ENCODE measurements at regions not wholly inside any gene's neighbourhood (a gene's known extent, or its start where the extent isn't known, plus 50 kb on each side); places are given as distances from the start of the nearest gene placed in this dataset.

- H3F3A ChIP-seq (ENCODE audit: low read depth), result no peaks in the 10 kb centered on the region
- H3K9me3 ChIP-seq (ENCODE audit: low read depth), result no peaks in the 10 kb centered on the region
- no peak overlapping the region for H3K4me3 ChIP-seq
- TF ChIP-seq CTCF (IDR thresholded peaks at IDR 0.05) (no peak), EZH2phosphoT487 (IDR thresholded peaks at IDR 0.05) (no peak), EZH2 (IDR thresholded peaks at IDR 0.05) (no peak)
- H2AFZ ChIP-seq (replicated peaks), result no peak overlapping the region
- H4K20me1 ChIP-seq (ENCODE audit: low read depth), result no peaks in the 10 kb centered on the region
- H3K36me3 ChIP-seq, result no peaks in the 10 kb centered on the region
- Mint-ChIP-seq H3K27ac (no peak overlapping the region), H3K4me1 (no peaks in the 10 kb centered on the region), H3K4me3 (no peak overlapping the region), H3K9me3 (peaks cover 11% of the 10 kb centered on the region), H3K36me3 (no peaks in the 10 kb centered on the region), H3K27me3 (ENCODE audit: insufficient read depth, low read depth) (no peaks in the 10 kb centered on the region)
- no peak overlapping the region for H3K27ac ChIP-seq
- no peaks in the 10 kb centered on the region for H3K79me2 ChIP-seq (ENCODE audit: low read depth)
- no peak overlapping the region for H3K9ac ChIP-seq
- no peaks in the 10 kb centered on the region for H3K4me1 ChIP-seq
- H3K27me3 ChIP-seq, result no peaks in the 10 kb centered on the region
- no peak overlapping the region for H3K4me2 ChIP-seq
- DNase-seq (ENCODE audit: low spot score), result no peak
Measured at GRCh38 chr10:55476129-55476528, 675.1 kb upstream of the PCDH15 start.

GRCh38 chr10:55474258-55474657 lies 673.2 kb upstream of the PCDH15 start:
- no peak overlapping the region for H3K9ac ChIP-seq
- H3K9me3 ChIP-seq (ENCODE audit: low read depth), result no peaks in the 10 kb centered on the region
- no peak overlapping the region for H3K4me3 ChIP-seq
- Mint-ChIP-seq H3K27me3 (ENCODE audit: insufficient read depth, low read depth) (peaks cover 2% of the 10 kb centered on the region), H3K4me3 (no peak overlapping the region), H3K4me1 (no peaks in the 10 kb centered on the region), H3K27ac (no peak overlapping the region), H3K9me3 (no peaks in the 10 kb centered on the region), H3K36me3 (no peaks in the 10 kb centered on the region)
- H3K27ac ChIP-seq, result no peak overlapping the region
- DNase-seq (ENCODE audit: low spot score), result no peak
- no peaks in the 10 kb centered on the region for H3K27me3 ChIP-seq
- no peaks in the 10 kb centered on the region for H3K36me3 ChIP-seq
- no peaks in the 10 kb centered on the region for H3K4me1 ChIP-seq
- no peaks in the 10 kb centered on the region for H4K20me1 ChIP-seq (ENCODE audit: low read depth)
- H3K79me2 ChIP-seq (ENCODE audit: low read depth), result no peaks in the 10 kb centered on the region
- TF ChIP-seq EZH2 (IDR thresholded peaks at IDR 0.05), result no peak
- no peak for TF ChIP-seq CTCF (IDR thresholded peaks at IDR 0.05)
- no peak for TF ChIP-seq EZH2phosphoT487 (IDR thresholded peaks at IDR 0.05)
- no peaks in the 10 kb centered on the region for H3F3A ChIP-seq (ENCODE audit: low read depth)
- H2AFZ ChIP-seq (replicated peaks), result no peak overlapping the region
- H3K4me2 ChIP-seq, result no peak overlapping the region

GRCh38 chr10:55470840-55471239 lies 669.8 kb upstream of the PCDH15 start:
- no peaks in the 10 kb centered on the region for H3K36me3 Mint-ChIP-seq
- Histone ChIP-seq H2AFZ (replicated peaks) (no peak overlapping the region), H3K79me2 (ENCODE audit: low read depth) (no peaks in the 10 kb centered on the region), H4K20me1 (ENCODE audit: low read depth) (no peaks in the 10 kb centered on the region), H3K4me1 (no peaks in the 10 kb centered on the region), H3F3A (ENCODE audit: low read depth) (no peaks in the 10 kb centered on the region), H3K27ac (no peak overlapping the region), H3K27me3 (no peaks in the 10 kb centered on the region), H3K36me3 (no peaks in the 10 kb centered on the region), H3K4me3 (no peak overlapping the region), H3K4me2 (no peak overlapping the region), H3K9me3 (ENCODE audit: low read depth) (no peaks in the 10 kb centered on the region), H3K9ac (no peak overlapping the region)
- DNase-seq (ENCODE audit: low spot score), result no peak
- no peaks in the 10 kb centered on the region for H3K9me3 Mint-ChIP-seq
- no peak overlapping the region for H3K4me3 Mint-ChIP-seq
- peaks cover 2% of the 10 kb centered on the region for H3K27me3 Mint-ChIP-seq (ENCODE audit: insufficient read depth, low read depth)
- H3K27ac Mint-ChIP-seq, result no peak overlapping the region
- TF ChIP-seq EZH2 (IDR thresholded peaks at IDR 0.05) (no peak), CTCF (IDR thresholded peaks at IDR 0.05) (no peak), EZH2phosphoT487 (IDR thresholded peaks at IDR 0.05) (no peak)
- no peaks in the 10 kb centered on the region for H3K4me1 Mint-ChIP-seq

All from neural progenitor cell (in vitro differentiated cells).